PC-9 (cell line): ENCODE measurements at regions not wholly inside any gene's neighbourhood (a gene's known extent, or its start where the extent isn't known, plus 50 kb on each side); places are given as distances from the start of the nearest gene placed in this dataset.

Experiments used
- BruUV-seq: library from RNA; stranded (reverse); fragments of 400-500 nt; replicated peaks from 2 replicates; lab custom pipeline; 2021; lab: Mats Ljungman, UMichigan
- CTCF ChIA-PET: fragments of 300-600 bp; sonication (Branson Sonifier 250); formaldehyde crosslinking; loops from one replicate; lab custom pipeline; 2022; ENCODE audit warnings: antibody characterized with exemption; lab: Charles Lee
- POLR2A ChIA-PET: fragments of 300-600 bp; sonication (Branson Sonifier 250); formaldehyde crosslinking; loops from one replicate; lab custom pipeline; 2022; ENCODE audit warnings: antibody characterized with exemption; ENCODE audit not compliant: unreplicated experiment; lab: Charles Lee
- DNase-seq, 2 experiments: peaks; one replicate each; pipeline versions ENCODE4 v3.0.0 to v3.0.0-alpha.2; 2015 to 2022; ENCODE audit warnings: mixed read lengths in 1 of 2
- H2AFZ ChIP-seq: fragments of 200-600 bp; sonication (generic); 2 replicates; pipeline ENCODE4 v1.8.1; 2017; ENCODE audit warnings: antibody characterized with exemption
- H3F3A ChIP-seq: fragments of 200-600 bp; sonication (generic); 2 replicates; pipeline ENCODE4 v1.8.1; 2017; ENCODE audit warnings: antibody characterized with exemption, mild to moderate bottlenecking, low read depth; ENCODE audit not compliant: insufficient read depth
- H3K27ac ChIP-seq: fragments of 200-600 bp; sonication (generic); 2 replicates; pipeline ENCODE4 v1.6.1; 2016; ENCODE audit warnings: mixed run types
- H3K27me3 ChIP-seq: fragments of 200-600 bp; sonication (generic); 2 replicates; pipeline ENCODE4 v1.6.1; 2016; ENCODE audit warnings: low read depth, mixed run types; ENCODE audit not compliant: insufficient read depth
- H3K36me3 ChIP-seq: fragments of 200-600 bp; sonication (generic); 2 replicates; pipeline ENCODE4 v1.6.1; 2016; ENCODE audit warnings: low read depth, mixed run types
- H3K4me1 ChIP-seq: fragments of 200-600 bp; sonication (generic); replicated peaks from 2 replicates; pipeline ENCODE4 v1.6.1; 2016; ENCODE audit warnings: mixed run types; ENCODE audit not compliant: insufficient read depth
- H3K4me2 ChIP-seq: fragments of 200-600 bp; sonication (generic); 2 replicates; pipeline ENCODE4 v1.6.1; 2017; ENCODE audit warnings: mixed run types
- H3K4me3 ChIP-seq: fragments of 200-600 bp; sonication (generic); 2 replicates; pipeline ENCODE4 v1.6.1; 2016; ENCODE audit warnings: mixed run types
- H3K79me2 ChIP-seq: fragments of 200-600 bp; sonication (generic); 2 replicates; pipeline ENCODE4 v1.6.1; 2017; ENCODE audit warnings: low read depth, mixed run types
- H3K9me2 ChIP-seq: fragments of 200-600 bp; sonication (generic); 2 replicates; pipeline ENCODE4 v1.8.1; 2017; ENCODE audit warnings: mild to moderate bottlenecking; ENCODE audit not compliant: insufficient read depth
- H3K9me3 ChIP-seq: fragments of 200-600 bp; sonication (generic); 2 replicates; pipeline ENCODE4 v1.8.1; 2016; ENCODE audit warnings: low read depth; ENCODE audit not compliant: insufficient read depth
- H4K20me1 ChIP-seq: fragments of 200-600 bp; sonication (generic); 2 replicates; pipeline ENCODE4 v1.8.1; 2017; ENCODE audit not compliant: insufficient read depth
- EZH2 ChIP-seq: fragments of 200-600 bp; sonication (generic); IDR thresholded peaks from 2 replicates; pipeline ENCODE4 v1.8.0; 2017; ENCODE audit warnings: antibody characterized with exemption, low read depth
- intact Hi-C: fragments of 100-400 bp; cut with micrococcal nuclease; formaldehyde crosslinking; loops from one replicate; pipeline ENCODE4 v1.10.0; 2022; ENCODE audit not compliant: unreplicated experiment
- TF ChIP-seq, protein P1 (sequence below): fragments of 200-600 bp; sonication (generic); conservative IDR thresholded peaks from 2 replicates; pipeline ENCODE4 v1.6.1; 2017; ENCODE audit warnings: mixed run types, antibody characterized with exemption, mild to moderate bottlenecking, moderate library complexity

DNA sequence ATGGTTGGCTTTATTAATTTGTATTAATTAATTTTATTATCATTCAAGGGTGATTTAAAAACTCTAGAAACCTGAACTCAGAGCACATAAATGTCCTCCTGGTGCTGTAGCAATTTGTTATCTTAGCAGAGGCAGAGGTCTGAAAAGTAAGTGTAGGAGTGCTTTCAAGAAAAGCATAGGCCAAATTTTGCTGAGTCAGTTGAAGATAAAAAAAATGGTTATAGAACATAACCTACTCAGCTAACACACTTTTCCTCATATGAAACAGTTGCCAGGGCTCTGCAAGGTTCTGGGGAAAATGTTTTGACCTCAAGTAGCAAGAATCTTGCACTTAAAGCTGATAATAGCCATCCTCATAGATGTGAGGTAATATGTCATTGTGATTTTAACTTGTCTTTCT lies 53.5 kb upstream of the CHODL start:
- H3K9me3 ChIP-seq: no peaks in the 10 kb centered on the region
- BruUV-seq: no TSS peak
- CTCF ChIA-PET: no interaction called here

DNA sequence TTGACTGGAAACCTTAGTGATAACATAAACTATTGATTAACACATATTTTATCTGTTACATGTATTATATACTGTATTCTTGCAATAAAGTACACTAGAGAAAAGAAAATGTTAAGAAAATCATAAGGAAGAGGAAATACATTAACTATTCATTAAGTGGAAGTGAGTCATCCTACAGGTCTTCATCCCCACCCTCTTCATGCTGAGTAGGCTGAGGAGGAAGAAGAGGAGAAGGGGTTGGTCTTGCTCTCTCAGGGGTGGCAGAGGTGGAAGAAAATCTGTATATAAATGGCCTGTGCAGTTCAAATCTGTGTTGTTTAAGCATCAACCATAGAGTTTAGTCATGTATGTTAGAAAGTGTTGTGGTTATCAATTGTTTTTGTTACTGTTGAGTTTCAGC lies 66.1 kb upstream of the CHODL start:
- H3K27ac ChIP-seq: no peak overlapping the region
- no peak overlapping the region for H2AFZ ChIP-seq
- no peak overlapping the region for H3K4me3 ChIP-seq
- no peak for DNase-seq
- no peaks in the 10 kb centered on the region for H3F3A ChIP-seq
- no peaks in the 10 kb centered on the region for H3K36me3 ChIP-seq
- no peaks in the 10 kb centered on the region for H4K20me1 ChIP-seq
- H3K4me1 ChIP-seq: no peaks in the 10 kb centered on the region
- no peaks in the 10 kb centered on the region for H3K27me3 ChIP-seq
- ChIA-PET POLR2A (no interaction called here), CTCF (no interaction called here)
- no peak overlapping the region for H3K4me2 ChIP-seq
- H3K9me3 ChIP-seq: no peaks in the 10 kb centered on the region
- intact Hi-C loops: no loop called here
- H3K9me2 ChIP-seq: no peaks in the 10 kb centered on the region
- TF ChIP-seq EZH2: no peak
- TF ChIP-seq, protein P1, sequence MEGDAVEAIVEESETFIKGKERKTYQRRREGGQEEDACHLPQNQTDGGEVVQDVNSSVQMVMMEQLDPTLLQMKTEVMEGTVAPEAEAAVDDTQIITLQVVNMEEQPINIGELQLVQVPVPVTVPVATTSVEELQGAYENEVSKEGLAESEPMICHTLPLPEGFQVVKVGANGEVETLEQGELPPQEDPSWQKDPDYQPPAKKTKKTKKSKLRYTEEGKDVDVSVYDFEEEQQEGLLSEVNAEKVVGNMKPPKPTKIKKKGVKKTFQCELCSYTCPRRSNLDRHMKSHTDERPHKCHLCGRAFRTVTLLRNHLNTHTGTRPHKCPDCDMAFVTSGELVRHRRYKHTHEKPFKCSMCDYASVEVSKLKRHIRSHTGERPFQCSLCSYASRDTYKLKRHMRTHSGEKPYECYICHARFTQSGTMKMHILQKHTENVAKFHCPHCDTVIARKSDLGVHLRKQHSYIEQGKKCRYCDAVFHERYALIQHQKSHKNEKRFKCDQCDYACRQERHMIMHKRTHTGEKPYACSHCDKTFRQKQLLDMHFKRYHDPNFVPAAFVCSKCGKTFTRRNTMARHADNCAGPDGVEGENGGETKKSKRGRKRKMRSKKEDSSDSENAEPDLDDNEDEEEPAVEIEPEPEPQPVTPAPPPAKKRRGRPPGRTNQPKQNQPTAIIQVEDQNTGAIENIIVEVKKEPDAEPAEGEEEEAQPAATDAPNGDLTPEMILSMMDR: no peak
- H3K79me2 ChIP-seq: no peaks in the 10 kb centered on the region
- BruUV-seq: no TSS peak

More for the DNA sequence above, 53.5 kb upstream of the CHODL start:
- H3K4me2 ChIP-seq: no peak overlapping the region
- H3F3A ChIP-seq: no peaks in the 10 kb centered on the region
- no peak for DNase-seq
- H3K36me3 ChIP-seq: no peaks in the 10 kb centered on the region
- POLR2A ChIA-PET: no interaction called here
- no peaks in the 10 kb centered on the region for H3K4me1 ChIP-seq
- H3K4me3 ChIP-seq: no peak overlapping the region
- no peaks in the 10 kb centered on the region for H3K9me2 ChIP-seq
- intact Hi-C loops: no loop called here
- H2AFZ ChIP-seq: no peak overlapping the region
- no peak overlapping the region for H3K27ac ChIP-seq
- H3K27me3 ChIP-seq: no peaks in the 10 kb centered on the region
- TF ChIP-seq, protein P1: no peak
- no peak for TF ChIP-seq EZH2
- H4K20me1 ChIP-seq: no peaks in the 10 kb centered on the region
- H3K79me2 ChIP-seq: no peaks in the 10 kb centered on the region

DNA sequence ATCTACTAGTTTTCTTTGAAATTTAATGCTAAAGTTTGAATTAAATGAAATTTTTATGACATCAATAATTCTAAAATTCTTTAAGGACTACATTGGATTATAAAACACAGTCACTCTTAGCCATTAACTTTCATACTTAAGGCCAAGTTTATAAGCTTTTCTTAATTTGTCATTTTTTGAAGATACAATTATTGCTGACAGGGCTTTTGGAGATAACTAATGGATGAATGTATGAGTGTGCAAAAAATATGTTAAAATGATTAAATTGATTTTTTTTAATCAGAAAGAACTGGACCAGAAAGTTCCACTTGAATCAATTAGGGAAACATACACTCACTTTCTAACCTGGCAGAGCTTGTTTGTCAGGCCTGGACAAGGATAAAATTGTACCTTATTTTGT lies 70.3 kb upstream of the CHODL start:
- no peaks in the 10 kb centered on the region for H3K9me3 ChIP-seq
- H4K20me1 ChIP-seq: no peaks in the 10 kb centered on the region
- no peak overlapping the region for H3K4me2 ChIP-seq
- no peak overlapping the region for H3K4me3 ChIP-seq
- no peaks in the 10 kb centered on the region for H3K4me1 ChIP-seq
- H2AFZ ChIP-seq: no peak overlapping the region
- no peaks in the 10 kb centered on the region for H3K36me3 ChIP-seq
- no peaks in the 10 kb centered on the region for H3F3A ChIP-seq
- intact Hi-C loops: no loop called here
- ChIA-PET POLR2A (no interaction called here), CTCF (no interaction called here)
- no peak for DNase-seq
- no peaks in the 10 kb centered on the region for H3K79me2 ChIP-seq
- H3K27me3 ChIP-seq: no peaks in the 10 kb centered on the region
- no TSS peak for BruUV-seq
- TF ChIP-seq EZH2: no peak
- TF ChIP-seq, protein P1: no peak
- H3K9me2 ChIP-seq: 0 out of 2 replicates have a peak, but pooled peaks cover 4% of the 10 kb centered on the region
- no peak overlapping the region for H3K27ac ChIP-seq
